ENCODE measurements at regions not wholly inside any gene's neighbourhood (a gene's known extent, or its start where the extent isn't known, plus 50 kb on each side); places are given as distances from the start of the nearest gene placed in this dataset.

DNA sequence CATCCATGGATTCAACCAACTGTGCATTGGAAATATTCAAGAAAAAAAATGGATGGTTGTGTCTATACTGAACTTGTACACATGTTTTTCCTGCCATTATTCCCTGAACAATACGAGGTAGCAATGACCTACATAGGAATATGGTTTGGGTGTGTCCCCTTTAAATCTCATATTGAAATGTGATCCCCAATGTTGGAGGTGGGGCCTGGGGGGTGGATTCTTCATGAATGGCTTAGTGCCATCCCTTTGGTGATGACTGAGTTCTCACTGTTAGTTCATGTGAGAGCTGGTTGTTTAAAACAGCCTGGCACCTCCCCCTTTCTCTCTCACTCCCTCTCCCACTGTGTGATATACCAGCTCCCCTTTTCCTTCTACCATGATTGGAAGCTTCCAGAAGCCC, 139.8 kb upstream of the BACH2 start:
- TF ChIP-seq, protein P1, sequence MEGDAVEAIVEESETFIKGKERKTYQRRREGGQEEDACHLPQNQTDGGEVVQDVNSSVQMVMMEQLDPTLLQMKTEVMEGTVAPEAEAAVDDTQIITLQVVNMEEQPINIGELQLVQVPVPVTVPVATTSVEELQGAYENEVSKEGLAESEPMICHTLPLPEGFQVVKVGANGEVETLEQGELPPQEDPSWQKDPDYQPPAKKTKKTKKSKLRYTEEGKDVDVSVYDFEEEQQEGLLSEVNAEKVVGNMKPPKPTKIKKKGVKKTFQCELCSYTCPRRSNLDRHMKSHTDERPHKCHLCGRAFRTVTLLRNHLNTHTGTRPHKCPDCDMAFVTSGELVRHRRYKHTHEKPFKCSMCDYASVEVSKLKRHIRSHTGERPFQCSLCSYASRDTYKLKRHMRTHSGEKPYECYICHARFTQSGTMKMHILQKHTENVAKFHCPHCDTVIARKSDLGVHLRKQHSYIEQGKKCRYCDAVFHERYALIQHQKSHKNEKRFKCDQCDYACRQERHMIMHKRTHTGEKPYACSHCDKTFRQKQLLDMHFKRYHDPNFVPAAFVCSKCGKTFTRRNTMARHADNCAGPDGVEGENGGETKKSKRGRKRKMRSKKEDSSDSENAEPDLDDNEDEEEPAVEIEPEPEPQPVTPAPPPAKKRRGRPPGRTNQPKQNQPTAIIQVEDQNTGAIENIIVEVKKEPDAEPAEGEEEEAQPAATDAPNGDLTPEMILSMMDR (IDR thresholded peaks at IDR 0.05; ENCODE audit: extremely low read depth in 1 of 2, insufficient read depth in 1 of 2, low read depth in 1 of 2, low read length in 2 of 2), result no peak
- no peak for TF ChIP-seq MAX (IDR thresholded peaks at IDR 0.05; ENCODE audit: insufficient read depth, insufficient read length)

Measured in endothelial cell of umbilical vein (primary cell).